ENCODE measurements at regions not wholly inside any gene's neighbourhood (a gene's known extent, or its start where the extent isn't known, plus 50 kb on each side); places are given as distances from the start of the nearest gene placed in this dataset.

- TF ChIP-seq POLR2A (IDR thresholded peaks at IDR 0.05) (no peak), CTCF (IDR thresholded peaks at IDR 0.05) (no peak)
Observed at GRCh38 chrX:4670606-4671005, 957.2 kb upstream of the PRKX start.

All from lower leg skin (tissue), 3 donors.